Renal pelvis (tissue), 1 donor: ENCODE measurements at regions not wholly inside any gene's neighbourhood (a gene's known extent, or its start where the extent isn't known, plus 50 kb on each side); places are given as distances from the start of the nearest gene placed in this dataset.
A peak's percentile ranks its signal among the peaks of the same experiment; 100 is the strongest.
"Not testable (repeated sequence)": the region's sequence is repeated elsewhere in the genome, so short reads cannot be mapped to it uniquely, and the experiment has no call there.

Experiments used
- DNase-seq: peaks from one replicate; pipeline ENCODE4 v3.0.0-alpha.2; 2013

DNA sequence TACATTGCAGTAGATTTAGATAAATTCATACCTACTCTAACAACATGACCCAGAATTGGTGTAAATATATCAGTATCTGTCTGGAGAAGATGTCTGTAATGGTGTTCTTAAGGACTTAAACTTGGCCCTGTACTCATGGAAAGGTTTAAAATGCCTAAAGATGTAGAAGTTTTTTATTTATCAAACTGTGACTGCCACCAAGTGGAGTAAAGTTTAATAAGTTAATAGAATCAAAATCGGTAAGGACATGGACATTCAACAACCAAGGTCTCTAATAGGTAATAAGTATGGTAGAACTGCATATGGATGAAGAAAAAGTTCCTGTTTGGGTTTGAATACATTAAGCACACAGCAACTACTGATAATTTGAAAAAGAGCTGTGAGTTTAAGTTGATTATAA, 474.0 kb upstream of the NDST3 start:
- no peak for DNase-seq

DNA sequence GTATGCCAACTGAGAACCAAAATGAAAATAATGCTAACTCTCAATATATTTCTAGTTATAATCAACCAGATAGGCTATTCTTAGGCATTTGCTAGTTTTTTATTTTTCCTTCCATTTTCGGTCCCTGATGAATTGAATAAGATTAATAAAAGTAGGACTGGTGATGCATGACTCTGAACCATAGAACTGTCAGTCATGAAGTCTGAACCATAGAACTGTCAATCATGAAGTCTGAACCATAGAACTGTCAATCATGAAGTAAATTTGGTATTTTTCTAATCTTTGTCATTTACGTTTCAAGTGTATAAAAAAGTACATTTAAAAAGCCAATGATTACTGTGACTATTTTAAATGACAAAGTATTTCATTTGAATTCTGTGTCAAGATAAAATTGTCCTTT, 460.2 kb upstream of the NDST3 start:
- no peak for DNase-seq

DNA sequence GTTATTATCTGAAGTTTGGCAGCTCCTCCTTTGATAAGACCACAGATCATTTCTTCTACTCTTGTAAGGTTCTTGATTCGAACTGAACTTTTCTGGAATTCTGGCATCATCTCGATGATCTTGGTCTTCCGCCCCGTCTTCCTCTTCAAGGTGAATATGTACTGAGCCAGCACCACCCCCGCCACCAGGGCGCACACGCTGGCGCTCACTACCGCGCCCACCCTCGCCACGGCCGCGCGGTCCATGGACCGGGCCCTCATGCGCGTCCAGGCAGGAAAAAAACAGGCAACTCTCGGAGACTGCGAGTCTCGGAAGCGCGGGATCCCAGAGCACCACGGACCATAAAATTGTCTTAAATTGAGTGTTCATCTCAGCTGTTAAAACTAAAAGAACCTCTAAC, 458.4 kb upstream of the NDST3 start:
- no peak for DNase-seq

DNA sequence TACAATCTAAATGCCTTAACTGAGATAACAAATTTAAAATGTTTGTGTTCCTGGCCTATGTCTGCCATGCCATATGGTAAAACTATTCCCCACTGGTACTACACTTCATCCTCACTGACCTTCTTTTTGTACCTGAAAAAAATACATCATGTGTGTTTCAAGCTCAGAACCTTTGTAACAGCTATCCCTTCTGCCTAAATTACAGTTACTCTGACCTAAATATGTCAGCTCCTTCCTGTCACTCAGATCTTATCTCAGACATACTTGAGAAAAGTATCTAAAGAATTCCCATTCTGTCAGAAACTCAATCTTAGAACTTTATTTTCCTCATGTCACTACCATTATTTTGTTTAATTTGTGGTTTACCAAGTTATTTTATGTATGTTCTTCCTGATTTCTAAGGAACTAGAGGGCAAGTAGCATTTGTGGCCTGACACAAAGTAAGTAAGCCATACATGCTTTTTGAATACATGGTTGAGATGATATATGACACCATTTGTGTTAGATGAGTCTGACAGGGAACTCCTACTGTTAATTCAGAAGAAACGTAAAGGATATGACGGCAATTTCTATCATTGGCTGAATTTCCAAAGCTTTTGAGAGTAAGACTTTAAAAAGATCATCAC, 456.5 kb upstream of the NDST3 start:
- DNase-seq, result no peak

DNA sequence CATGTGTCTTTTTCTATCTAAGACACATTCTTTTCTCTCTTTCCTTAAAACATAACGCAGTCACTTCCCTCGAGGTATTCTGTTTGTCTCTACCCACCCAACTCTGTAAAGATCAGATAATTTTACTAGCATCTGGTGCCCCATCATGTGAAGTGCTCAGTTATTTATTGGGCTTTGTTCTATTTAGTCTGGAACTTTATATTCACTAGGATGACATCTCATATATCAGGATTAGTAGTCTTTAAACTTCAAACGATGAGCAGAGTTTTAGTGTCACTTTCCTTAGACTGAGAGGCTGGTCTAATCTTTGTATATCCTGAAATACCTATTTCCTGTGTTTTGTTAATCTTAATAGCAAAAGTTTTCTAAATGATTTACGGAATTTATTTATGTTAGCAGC, 445.5 kb upstream of the NDST3 start:
- peak; percentile 43 for DNase-seq

DNA sequence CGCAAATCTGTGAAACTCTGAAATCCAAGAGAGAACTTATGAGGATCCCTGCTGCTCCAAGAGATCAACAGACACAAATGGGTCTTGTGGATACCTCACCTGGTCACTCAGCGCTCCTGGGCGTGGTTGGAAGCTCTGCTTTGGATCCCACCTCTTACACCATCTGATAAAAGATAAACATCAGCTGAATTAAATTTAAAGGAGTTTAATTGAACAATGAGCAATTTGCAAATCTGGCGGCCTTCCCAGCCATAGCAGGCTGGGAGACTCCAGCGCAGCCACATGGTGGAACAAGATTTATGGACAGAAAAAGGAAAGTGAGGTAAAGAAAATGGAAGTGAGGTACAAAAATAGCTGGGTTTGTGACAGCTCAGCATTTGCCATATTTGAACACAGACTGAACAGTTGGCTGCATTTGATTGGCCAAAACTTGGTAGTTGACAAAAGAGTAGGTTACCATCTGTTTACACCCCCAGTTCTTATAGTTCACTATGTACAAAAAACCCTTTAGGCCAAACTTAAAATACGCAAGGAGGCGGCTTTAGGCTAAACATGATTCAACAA, 437.3 kb upstream of the NDST3 start:
- DNase-seq, result no peak

GRCh38 chr4:117599393-117599792, 434.9 kb upstream of the NDST3 start:
- DNase-seq, result not testable (repeated sequence)

DNA sequence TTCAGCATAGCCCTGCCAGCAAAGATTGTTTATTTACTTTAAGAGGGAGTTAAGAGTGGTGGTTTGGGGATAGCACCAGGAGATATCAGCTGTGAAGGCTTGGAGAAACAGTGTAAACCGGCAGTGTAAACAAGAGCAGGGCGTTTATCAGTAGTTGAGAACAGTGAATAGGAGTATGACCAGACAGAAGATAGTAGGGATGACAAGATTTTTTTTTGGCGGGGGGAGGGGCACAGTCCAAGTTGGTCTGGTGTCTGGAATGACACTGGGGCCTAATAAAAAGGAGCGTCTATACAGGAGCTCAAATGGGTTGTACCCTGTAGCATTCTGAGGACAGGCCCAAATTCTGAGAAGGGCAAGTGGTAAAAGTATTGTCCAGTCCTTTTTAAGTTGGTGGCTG, 433.4 kb upstream of the NDST3 start:
- DNase-seq, result not testable (repeated sequence)

DNA sequence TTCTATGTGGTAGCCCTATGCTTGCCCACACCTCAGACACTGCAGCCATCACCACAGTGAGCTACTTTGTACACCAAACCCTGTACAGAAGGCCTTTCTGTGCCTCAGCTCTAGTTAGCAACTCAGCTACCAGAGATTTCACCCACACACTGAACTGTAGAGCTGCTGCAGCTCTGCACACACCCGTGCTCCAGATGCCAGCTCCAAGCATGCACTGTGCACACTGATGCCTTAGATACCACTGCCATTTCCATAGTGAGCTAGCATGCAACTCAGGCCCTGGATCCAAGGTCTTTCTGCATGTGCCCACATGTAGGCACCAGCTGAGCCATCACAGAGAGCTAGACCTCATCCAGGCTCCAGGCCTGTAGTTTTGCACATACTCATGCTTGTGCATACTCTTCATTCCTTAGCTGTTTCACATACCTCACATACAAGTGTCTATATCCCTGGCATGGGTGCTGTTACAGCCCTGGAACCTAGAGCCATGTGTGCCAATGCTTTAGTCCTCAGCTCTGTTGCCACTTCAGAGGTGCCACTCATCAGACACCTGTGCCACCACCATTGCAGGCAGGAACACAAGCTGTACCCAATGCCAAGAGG, 423.5 kb upstream of the NDST3 start:
- DNase-seq, result no peak

- DNase-seq, result no peak
Observed at GRCh38 chr4:117621673-117622072, 412.6 kb upstream of the NDST3 start.

GRCh38 chr4:117623326-117623725, 411.0 kb upstream of the NDST3 start:
- no peak for DNase-seq

DNA sequence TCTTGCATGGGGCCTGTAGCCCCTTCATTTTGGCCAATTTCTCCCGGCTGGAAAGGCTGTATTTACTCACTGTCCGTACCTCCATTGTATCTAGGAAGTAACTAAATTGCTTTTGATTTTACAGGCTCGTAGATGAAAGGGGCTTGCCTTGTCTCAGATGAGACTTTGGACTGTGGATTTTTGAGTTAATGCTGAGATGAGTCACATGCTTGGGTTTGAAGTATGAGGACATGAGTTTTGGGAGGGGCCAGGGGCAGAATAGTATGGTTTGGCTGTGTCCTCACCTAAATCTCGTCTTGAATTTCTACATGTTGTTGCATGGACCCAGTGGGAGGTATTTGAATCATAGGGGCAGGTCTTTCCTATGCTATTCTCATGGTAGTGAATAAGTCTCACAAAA, 407.6 kb upstream of the NDST3 start:
- no peak for DNase-seq

GRCh38 chr4:117634716-117635115, 399.6 kb upstream of the NDST3 start:
- no peak for DNase-seq

DNA sequence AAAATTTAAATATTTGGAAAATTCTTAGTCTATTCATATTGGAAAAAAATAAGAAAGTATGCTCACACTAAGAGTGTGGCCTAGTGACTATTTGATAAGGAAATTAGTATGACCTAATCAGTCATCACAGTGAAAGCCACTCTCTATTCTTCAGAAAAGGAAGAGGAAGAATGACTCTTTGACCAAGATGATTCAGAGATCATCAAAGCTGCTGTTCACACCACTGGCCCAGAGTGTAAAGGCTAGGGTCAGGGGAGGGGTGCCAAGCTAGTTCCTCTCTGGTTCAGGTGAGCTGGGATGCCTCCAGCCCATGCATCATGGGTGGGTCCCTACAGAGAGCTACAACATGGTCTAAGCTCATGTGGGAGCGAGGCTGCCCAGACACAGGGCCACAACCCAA, 396.9 kb upstream of the NDST3 start:
- DNase-seq, result no peak

DNA sequence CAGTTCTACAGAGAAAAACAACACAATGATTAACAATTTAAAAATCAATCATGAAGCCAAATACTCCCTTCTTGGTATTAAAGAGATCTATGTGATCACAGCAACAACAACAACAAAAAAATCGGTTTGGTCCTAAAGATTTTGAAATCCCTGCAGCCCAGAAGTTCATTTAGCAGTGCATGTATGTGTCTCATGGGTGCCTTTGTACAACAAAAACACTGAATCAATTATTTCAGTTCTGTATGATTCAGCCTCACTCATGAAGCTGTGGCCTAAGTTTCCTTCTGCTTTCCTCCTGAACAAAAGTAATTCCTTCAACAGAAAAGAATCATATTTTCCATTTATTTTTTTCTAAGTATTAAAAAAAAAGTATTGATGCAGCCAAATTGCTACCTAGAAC, 393.4 kb upstream of the NDST3 start:
- no peak for DNase-seq

GRCh38 chr4:117641519-117641918, 392.8 kb upstream of the NDST3 start:
- DNase-seq, result no peak

- DNase-seq, result peak; percentile 68
Observed at GRCh38 chr4:117654079-117654478, 380.2 kb upstream of the NDST3 start.

- DNase-seq, result no peak
Observed at GRCh38 chr4:117660668-117661067, 373.6 kb upstream of the NDST3 start.

GRCh38 chr4:117661091-117662072, 372.9 kb upstream of the NDST3 start:
- DNase-seq, result no peak

DNA sequence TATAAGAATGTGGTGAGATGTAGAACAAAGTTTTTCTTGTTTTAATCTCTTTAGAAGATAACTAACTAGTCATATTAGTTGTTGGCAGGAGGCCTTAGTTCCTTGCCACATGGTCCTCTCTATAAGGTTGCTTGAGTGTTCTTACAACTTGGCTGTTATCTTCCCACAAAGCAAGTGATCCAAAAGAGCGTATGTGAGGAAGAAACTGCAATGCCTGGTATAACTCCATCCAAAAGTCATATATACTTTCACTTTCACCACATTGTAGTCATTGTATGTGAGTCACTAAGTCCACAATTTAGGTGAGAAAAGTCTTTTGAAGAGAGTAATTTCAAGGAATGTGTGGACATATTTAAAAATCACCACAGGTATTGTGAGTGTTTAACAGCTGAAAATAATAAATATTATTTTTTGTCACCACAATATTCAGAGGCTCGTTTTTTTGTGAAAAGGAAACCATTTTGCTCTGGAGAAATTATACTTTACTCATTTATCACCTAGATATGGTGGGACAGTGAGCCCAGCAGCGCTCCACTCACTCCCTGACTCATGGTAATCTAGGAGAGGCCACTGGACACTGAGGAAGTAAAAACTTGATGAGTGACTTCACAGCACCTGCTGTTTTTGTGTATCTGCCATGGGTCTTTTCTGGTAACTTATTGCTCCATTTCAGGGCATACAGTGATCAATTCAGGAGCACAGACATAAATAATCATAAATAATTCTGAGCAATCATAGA, 369.4 kb upstream of the NDST3 start:
- DNase-seq, result no peak

DNA sequence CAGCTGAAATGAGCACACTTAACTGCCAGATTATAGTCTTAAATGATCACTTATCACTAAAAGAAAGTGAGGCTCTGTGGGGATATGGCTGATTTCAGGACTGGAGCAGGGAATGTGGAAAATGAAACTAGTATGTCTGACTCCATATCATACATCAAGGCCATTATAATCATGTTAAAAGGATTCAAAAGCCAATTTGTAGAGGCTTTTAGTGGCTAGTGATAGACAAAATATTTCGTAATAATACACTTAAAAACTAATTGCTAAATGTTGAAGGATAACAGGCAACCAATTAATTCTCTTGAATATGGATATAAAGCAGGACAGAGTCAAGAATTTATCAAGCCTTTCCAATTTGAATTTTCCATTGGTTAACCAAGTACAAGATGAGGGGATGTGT, 358.1 kb upstream of the NDST3 start:
- no peak for DNase-seq

DNA sequence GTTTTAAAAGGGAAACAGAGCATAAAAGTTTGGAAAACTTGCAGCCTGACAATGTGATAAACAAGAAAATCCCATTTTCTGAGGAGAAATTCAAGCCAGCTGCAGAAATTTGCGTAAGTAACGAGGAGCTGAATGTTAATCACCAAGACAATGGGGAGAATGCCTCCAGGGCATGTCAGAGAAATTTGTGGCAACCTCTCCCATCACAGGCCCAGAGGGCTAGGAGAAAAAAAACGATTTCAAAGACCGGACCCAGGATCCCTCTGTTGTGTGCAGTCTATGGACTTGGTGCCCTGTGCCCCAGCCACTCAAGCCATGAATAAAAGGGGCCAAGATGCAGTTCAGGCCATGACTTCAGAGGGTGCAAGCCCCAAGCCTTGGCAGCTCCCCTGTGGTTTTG, 355.4 kb upstream of the NDST3 start:
- no peak for DNase-seq
